Muscle of back (tissue), 3 donors: ENCODE measurements at regions not wholly inside any gene's neighbourhood (a gene's known extent, or its start where the extent isn't known, plus 50 kb on each side); places are given as distances from the start of the nearest gene placed in this dataset.
A peak's percentile ranks its signal among the peaks of the same experiment; 100 is the strongest.

Source experiments
- DNase-seq, 3 donors: peaks; one replicate each; pipeline versions ENCODE4 v3.0.0 to v3.0.0-alpha.2; 2013

- DNase-seq, result no peak
Observed at GRCh38 chrX:42946544-42947194, 168.7 kb upstream of the PPP1R2C start.

GRCh38 chrX:42948723-42949657 is 171.0 kb upstream of the PPP1R2C start:
- DNase-seq, result peak; percentile 54 to 84 (median 72)

- no peak for DNase-seq
Observed at GRCh38 chrX:42951747-42952146, 173.8 kb upstream of the PPP1R2C start.

GRCh38 chrX:42952621-42953020 is 174.7 kb upstream of the PPP1R2C start:
- no peak for DNase-seq

DNA sequence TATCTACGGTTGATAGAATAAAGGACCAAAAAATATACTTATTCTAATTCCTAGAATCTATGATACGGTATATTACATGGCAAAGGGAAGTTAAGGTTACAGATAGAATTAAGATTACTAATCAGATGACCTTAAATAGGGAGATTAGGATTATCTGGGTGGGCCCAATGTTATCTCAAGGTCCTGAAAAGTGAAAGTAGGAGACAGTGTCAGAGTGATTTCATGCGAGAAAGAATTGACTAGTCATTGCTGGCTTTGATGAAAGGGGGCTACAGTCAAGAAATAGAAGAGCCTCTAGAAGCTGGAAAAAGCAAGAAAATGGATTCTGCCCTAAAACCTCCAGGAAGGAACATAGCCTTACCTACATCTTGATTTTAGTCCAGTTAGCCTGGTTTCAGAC is 176.9 kb upstream of the PPP1R2C start:
- DNase-seq, result no peak

GRCh38 chrX:42955349-42955748 is 177.4 kb upstream of the PPP1R2C start:
- no peak for DNase-seq

- DNase-seq, result no peak
Observed at GRCh38 chrX:42967681-42968300, 189.8 kb upstream of the PPP1R2C start.

GRCh38 chrX:42973321-42973720 is 195.4 kb upstream of the PPP1R2C start:
- DNase-seq, result no peak

DNA sequence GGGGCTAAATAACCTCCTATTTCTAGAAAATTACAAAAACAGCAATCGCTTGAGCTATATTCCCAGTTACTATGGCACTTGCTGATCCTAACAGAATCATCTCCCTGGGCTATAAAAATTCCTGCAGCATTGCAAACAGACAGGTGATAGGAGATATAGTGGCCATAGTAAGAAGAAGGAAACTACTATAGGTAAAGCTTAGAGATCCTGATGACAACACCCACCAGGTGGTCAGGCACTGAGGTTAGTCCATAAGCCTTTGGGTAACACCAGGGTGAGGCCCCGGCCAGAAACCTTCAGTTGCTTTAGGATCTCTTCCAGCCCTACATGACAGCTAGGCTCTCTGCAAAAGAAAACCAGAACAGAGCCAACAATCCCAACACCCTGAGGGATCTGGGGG is 197.9 kb upstream of the PPP1R2C start:
- DNase-seq, result no peak

- DNase-seq, result no peak
Observed at GRCh38 chrX:42976746-42977366, 198.9 kb upstream of the PPP1R2C start.

DNA sequence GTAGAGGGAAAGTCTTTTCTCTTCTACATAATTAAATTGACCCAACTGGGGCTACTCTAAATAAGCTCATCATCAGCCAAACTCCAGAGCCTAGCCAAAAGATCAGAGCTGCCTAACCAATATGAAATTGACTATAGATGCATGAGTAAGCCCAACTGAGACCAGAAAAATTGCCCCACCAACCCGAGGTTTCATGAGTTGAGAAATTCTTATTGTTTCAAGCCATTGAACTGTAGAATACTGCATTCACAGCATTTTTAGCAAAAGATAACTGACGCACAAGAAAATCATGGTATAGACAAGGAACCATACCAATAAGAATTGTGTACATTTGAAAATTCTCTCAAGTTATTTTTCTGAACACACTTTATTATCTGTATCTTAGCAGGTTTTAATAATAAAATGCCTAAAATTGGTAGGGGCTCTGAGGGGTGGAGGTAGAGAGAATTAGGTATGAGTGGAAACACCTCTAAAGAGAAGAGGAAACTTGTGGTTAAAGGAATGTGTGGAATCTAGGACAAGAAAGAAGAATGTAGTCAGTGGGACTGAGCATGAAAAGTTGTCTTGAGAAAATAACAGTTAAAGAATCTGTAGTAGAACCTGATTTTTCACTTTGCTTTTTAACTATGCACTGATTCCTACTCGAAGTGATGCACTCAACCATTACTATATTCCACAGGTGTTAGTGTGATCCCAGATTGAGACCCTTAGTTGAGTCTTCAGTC is 200.9 kb upstream of the PPP1R2C start:
- DNase-seq, result no peak

GRCh38 chrX:42988700-42989099 is 210.7 kb upstream of the PPP1R2C start:
- no peak for DNase-seq

- DNase-seq, result no peak
Observed at GRCh38 chrX:42992199-42992943, 214.4 kb upstream of the PPP1R2C start.

GRCh38 chrX:42996861-42997260 is 218.9 kb upstream of the PPP1R2C start:
- DNase-seq, result no peak

DNA sequence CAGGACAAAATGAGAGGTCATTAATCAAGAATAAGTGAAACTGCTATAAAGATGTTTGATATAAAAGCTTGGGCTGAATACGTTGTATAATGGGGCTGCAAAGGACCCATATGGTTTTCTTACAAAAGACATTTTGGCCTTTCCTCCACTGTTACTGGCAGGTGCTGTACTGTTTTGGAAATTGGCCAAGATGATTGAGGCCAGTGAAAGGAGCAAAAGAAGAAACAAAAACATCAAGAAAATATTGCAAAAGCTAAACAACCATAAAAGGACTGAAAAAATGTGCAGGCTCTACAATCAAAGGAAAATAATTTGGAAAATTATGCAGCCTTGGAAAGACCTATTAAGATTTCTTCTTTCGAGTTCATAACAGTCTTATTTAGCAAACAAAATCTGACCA is 222.2 kb upstream of the PPP1R2C start:
- DNase-seq, result peak in 2 of 3 donors; percentile 7 to 41

- peak in 2 of 3 donors; percentile 2 to 23 for DNase-seq
Observed at GRCh38 chrX:43002526-43003203, 224.7 kb upstream of the PPP1R2C start.

DNA sequence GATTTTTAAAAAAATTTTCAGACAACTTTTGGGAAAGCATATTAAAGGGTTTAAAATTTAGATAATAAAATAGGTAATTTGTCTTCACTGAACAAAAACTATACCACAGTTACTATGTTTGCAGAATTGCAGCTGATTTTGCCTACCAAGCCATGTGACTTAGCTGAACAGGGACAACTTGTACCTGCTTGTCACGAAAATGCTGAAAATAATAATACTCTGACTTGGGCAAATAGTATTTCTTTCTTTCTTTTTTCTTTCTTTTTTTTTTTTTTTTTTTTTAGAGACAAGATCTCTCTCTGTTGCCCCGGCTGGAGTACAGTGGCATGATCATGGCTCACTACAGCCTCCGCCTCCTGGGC is 225.2 kb upstream of the PPP1R2C start:
- DNase-seq, result no peak

- DNase-seq, result no peak
Observed at GRCh38 chrX:43003939-43004338, 226.0 kb upstream of the PPP1R2C start.

- no peak for DNase-seq
Observed at GRCh38 chrX:43005561-43005960, 227.6 kb upstream of the PPP1R2C start.

DNA sequence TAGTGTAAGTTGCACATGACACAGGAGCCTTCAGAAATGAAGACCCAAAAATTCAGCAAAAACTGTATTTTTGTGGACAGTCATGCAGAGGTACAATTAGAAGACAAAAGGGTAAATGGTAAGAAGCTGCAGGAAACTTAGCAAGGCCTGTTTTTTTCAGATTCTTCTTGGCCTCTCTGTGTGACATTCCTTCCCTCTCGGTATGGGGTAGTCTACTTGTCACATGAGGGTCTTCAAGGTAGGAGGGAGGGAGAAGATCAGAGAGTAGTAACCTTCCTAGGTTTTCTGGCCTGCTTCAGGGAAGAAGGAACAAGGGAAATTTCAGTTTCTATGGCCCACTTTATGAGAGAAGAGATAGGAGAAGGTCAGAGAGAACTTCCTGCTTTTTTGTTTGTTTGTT is 230.4 kb upstream of the PPP1R2C start:
- DNase-seq, result no peak
